ENCODE measurements at regions not wholly inside any gene's neighbourhood (a gene's known extent, or its start where the extent isn't known, plus 50 kb on each side); places are given as distances from the start of the nearest gene placed in this dataset.

DNA sequence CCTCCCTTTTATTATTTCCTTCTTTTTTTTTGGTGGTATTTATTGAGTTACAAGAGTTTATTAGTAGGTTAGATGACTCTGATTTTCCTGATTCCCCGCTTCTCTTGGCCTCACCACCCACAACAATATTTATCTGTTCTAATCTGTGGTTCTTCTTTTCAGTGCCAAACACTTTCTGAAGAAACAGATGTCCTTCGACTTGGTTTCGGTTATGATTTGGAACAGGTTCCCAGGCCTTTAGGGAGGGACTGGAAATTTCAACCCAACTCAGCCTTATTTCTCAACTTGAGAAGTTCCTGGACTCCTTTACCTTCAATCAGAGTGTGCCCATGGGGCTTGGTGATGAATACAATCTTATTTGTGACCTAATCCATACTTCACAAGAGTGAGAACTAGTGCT lies 108.1 kb downstream of the UCHL1 start:
- Mint-ChIP-seq H3K9me3 (no peaks in the 10 kb centered on the region), H3K4me1 (ENCODE audit: low read depth) (no peaks in the 10 kb centered on the region), H3K36me3 (ENCODE audit: low read depth) (no peaks in the 10 kb centered on the region), H3K27me3 (peaks cover 35% of the 10 kb centered on the region), H3K4me3 (no peak overlapping the region), H3K27ac (no peak overlapping the region)
- Histone ChIP-seq H3K4me1 (ENCODE audit: insufficient read depth, low read length) (no peaks in the 10 kb centered on the region), H3K4me3 (ENCODE audit: low read length) (no peak overlapping the region), H3K27ac (ENCODE audit: low read depth in 1 of 2, low read length in 2 of 2) (no peak overlapping the region), H3K27me3 (ENCODE audit: control insufficient read depth in 1 of 2, insufficient read depth in 2 of 2, low read length in 2 of 2) (peaks cover 23 to 30% of the 10 kb centered on the region in 2 experiments), H3K9me3 (ENCODE audit: control insufficient read depth in 1 of 2, insufficient read depth in 1 of 2, low read length in 2 of 2) (peaks cover 0 to 16% of the 10 kb centered on the region in 2 experiments), H3K36me3 (ENCODE audit: insufficient read depth, low read length) (no peaks in the 10 kb centered on the region)
- no peak for ATAC-seq (ENCODE audit: poor library complexity)
- TF ChIP-seq, protein P1, sequence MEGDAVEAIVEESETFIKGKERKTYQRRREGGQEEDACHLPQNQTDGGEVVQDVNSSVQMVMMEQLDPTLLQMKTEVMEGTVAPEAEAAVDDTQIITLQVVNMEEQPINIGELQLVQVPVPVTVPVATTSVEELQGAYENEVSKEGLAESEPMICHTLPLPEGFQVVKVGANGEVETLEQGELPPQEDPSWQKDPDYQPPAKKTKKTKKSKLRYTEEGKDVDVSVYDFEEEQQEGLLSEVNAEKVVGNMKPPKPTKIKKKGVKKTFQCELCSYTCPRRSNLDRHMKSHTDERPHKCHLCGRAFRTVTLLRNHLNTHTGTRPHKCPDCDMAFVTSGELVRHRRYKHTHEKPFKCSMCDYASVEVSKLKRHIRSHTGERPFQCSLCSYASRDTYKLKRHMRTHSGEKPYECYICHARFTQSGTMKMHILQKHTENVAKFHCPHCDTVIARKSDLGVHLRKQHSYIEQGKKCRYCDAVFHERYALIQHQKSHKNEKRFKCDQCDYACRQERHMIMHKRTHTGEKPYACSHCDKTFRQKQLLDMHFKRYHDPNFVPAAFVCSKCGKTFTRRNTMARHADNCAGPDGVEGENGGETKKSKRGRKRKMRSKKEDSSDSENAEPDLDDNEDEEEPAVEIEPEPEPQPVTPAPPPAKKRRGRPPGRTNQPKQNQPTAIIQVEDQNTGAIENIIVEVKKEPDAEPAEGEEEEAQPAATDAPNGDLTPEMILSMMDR (IDR thresholded peaks at IDR 0.05), result no peak
- POLR2A ChIA-PET, result no interaction called here
- intact Hi-C loops (cut with DNase I, micrococcal nuclease), result no loop called here
- no peak for DNase-seq
- CTCF ChIA-PET, result no interaction called here

DNA sequence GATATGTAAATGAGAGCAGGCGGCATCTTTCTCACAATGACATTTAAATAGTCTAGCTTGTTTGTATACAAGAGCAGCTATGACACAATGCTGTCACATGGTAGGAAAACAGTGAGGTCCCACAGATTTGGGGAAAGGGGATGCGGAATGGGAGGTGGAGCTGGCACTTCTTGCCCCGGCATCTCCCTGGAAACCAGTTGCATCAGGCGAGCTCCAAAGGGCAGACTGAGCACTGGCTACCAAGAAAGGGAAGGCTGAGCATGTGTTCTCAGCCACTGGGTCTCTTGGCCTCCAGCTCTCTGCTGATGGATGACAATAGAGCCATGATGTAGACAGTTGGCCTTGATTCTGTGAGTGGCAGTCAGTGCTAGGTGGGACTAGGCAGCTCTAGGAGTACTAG lies 109.0 kb downstream of the UCHL1 start:
- DNase-seq (no peak), ATAC-seq (ENCODE audit: poor library complexity) (no peak)
- Mint-ChIP-seq H3K36me3 (ENCODE audit: low read depth) (no peaks in the 10 kb centered on the region), H3K27ac (no peak overlapping the region), H3K9me3 (no peaks in the 10 kb centered on the region), H3K27me3 (peaks cover 34% of the 10 kb centered on the region), H3K4me3 (no peak overlapping the region), H3K4me1 (ENCODE audit: low read depth) (no peaks in the 10 kb centered on the region)
- Histone ChIP-seq H3K27ac (ENCODE audit: low read depth in 1 of 2, low read length in 2 of 2) (no peak overlapping the region), H3K27me3 (ENCODE audit: control insufficient read depth in 1 of 2, insufficient read depth in 2 of 2, low read length in 2 of 2) (peaks cover 21 to 26% of the 10 kb centered on the region in 2 experiments), H3K36me3 (ENCODE audit: insufficient read depth, low read length) (no peaks in the 10 kb centered on the region), H3K4me3 (ENCODE audit: low read length) (no peak overlapping the region), H3K4me1 (ENCODE audit: insufficient read depth, low read length) (no peaks in the 10 kb centered on the region), H3K9me3 (ENCODE audit: control insufficient read depth in 1 of 2, insufficient read depth in 1 of 2, low read length in 2 of 2) (peaks cover 0 to 9% of the 10 kb centered on the region in 2 experiments)
- ChIA-PET POLR2A (no interaction called here), CTCF (no interaction called here)
- intact Hi-C loops (cut with DNase I, micrococcal nuclease), result no loop called here
- TF ChIP-seq, protein P1 (IDR thresholded peaks at IDR 0.05), result no peak

DNA sequence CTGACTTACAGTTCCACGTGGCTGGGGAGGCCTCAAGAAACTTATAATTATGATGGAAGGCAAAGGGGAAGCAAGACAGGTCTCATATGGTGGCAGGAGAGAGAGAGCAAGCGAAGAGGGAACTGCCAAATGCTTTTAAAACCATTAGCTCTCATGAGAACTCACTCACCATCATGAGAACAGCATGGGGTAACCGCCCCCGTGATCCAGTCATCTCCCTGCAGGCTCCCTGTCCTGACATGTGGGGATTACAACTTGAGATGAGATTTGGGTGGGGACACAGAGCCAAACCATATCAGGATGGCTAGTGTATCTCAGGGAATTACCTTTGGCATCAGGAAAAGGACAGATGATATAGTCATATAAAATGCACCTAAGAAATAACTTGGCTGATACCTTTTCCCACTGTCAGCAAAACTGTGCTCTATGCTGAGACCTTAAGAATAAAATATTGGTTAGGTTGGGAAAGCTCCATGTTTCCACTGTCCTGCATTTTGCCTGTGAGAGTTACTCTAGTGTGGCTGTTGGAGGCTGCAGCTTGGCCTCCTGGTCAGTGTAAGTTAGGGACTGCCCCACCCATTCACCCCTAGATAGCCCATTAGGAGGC lies 110.3 kb downstream of the UCHL1 start:
- intact Hi-C loops (cut with DNase I, micrococcal nuclease), result no loop called here
- ATAC-seq (ENCODE audit: poor library complexity), result no peak
- TF ChIP-seq, protein P1 (IDR thresholded peaks at IDR 0.05), result no peak

More for the DNA sequence above, 110.3 kb downstream of the UCHL1 start:
- Histone ChIP-seq H3K27me3 (ENCODE audit: control insufficient read depth in 1 of 2, insufficient read depth in 2 of 2, low read length in 2 of 2) (peaks cover 12 to 15% of the 10 kb centered on the region in 2 experiments), H3K4me3 (ENCODE audit: low read length) (no peak overlapping the region), H3K27ac (ENCODE audit: low read depth in 1 of 2, low read length in 2 of 2) (no peak overlapping the region), H3K36me3 (ENCODE audit: insufficient read depth, low read length) (no peaks in the 10 kb centered on the region), H3K4me1 (ENCODE audit: insufficient read depth, low read length) (no peaks in the 10 kb centered on the region), H3K9me3 (ENCODE audit: control insufficient read depth in 1 of 2, insufficient read depth in 1 of 2, low read length in 2 of 2) (no peaks in the 10 kb centered on the region)
- Mint-ChIP-seq H3K4me1 (ENCODE audit: low read depth) (no peaks in the 10 kb centered on the region), H3K4me3 (no peak overlapping the region), H3K9me3 (no peaks in the 10 kb centered on the region), H3K27me3 (peaks cover 29% of the 10 kb centered on the region), H3K36me3 (ENCODE audit: low read depth) (no peaks in the 10 kb centered on the region), H3K27ac (no peak overlapping the region)
- CTCF ChIA-PET, result no interaction called here
- POLR2A ChIA-PET, result interaction anchor here (0.8 kb wide), 1 partner anchor 22 kb away, joined by 3 read pairs; no protein-coding TSS in a partner anchor
- DNase-seq, result no peak
